SK-N-SH (cell line): ENCODE measurements at regions not wholly inside any gene's neighbourhood (a gene's known extent, or its start where the extent isn't known, plus 50 kb on each side); places are given as distances from the start of the nearest gene placed in this dataset.

Source experiments
- CTCF ChIA-PET: fragments of 300-600, 350-600 bp; formaldehyde crosslinking; extraction: SDS; loops from one replicate; lab custom pipeline; 2021; lab: Yijun Ruan, JAX
- POLR2A ChIA-PET: fragments of 350-600 bp; sonication (Branson Sonifier 250); formaldehyde crosslinking; extraction: SDS; loops from one replicate; lab custom pipeline; 2020; ENCODE audit warnings: antibody characterized with exemption, inconsistent platforms; lab: Yijun Ruan, JAX
- DNase-seq: peaks from one replicate; pipeline ENCODE4 v3.0.0; 2012
- H2AFZ ChIP-seq: fragments of 200-600 bp; sonication (generic); 2 replicates; pipeline ENCODE4 v1.8.1; 2016; ENCODE audit warnings: antibody characterized with exemption, mild to moderate bottlenecking, low read depth
- H3F3A ChIP-seq: fragments of 200-600 bp; sonication (generic); replicated peaks from 2 replicates; pipeline ENCODE3; 2016; ENCODE audit warnings: antibody characterized with exemption, mild to moderate bottlenecking; ENCODE audit not compliant: insufficient read depth
- H3K27ac ChIP-seq, 2 experiments: fragments of 200-500 bp in 1 of 2; fragments of 200-600 bp in 1 of 2; sonication (Bioruptor generic) in 1 of 2; sonication (generic), shearing (Covaris generic) in 1 of 2; 2 replicates each; pipeline versions ENCODE4 v1.5.1 to v1.6.1; 2014 to 2016; ENCODE audit warnings: low read depth in 2 of 2, inconsistent platforms in 1 of 2, low read length in 1 of 2, mild to moderate bottlenecking in 1 of 2, mixed read lengths in 1 of 2
- H3K27me3 ChIP-seq: fragments of 200-600 bp; sonication (generic), shearing (Covaris generic); 2 replicates; pipeline ENCODE4 v1.6.1; 2016; ENCODE audit warnings: mixed run types; ENCODE audit not compliant: insufficient read depth
- H3K36me3 ChIP-seq, 2 experiments: fragments of 200-500 bp in 1 of 2; fragments of 200-600 bp in 1 of 2; sonication (Bioruptor generic) in 1 of 2; sonication (generic) in 1 of 2; replicated peaks in 1 of 2; 2 replicates each; pipeline versions ENCODE3 to v1.5.1; 2014 to 2016; ENCODE audit warnings: low read length in 1 of 2, mild to moderate bottlenecking in 1 of 2; ENCODE audit not compliant: insufficient read depth in 2 of 2, control insufficient read depth in 1 of 2
- H3K4me1 ChIP-seq, 2 experiments: fragments of 200-500 bp in 1 of 2; fragments of 200-600 bp in 1 of 2; sonication (Bioruptor generic) in 1 of 2; sonication (generic), shearing (Covaris generic) in 1 of 2; 2 replicates each; pipeline versions ENCODE4 v1.5.1 to v1.6.1; 2014 to 2016; ENCODE audit warnings: low read depth in 1 of 2, low read length in 1 of 2, mixed run types in 1 of 2; ENCODE audit not compliant: insufficient read depth in 2 of 2, control insufficient read depth in 1 of 2
- H3K4me2 ChIP-seq: fragments of 200-600 bp; sonication (generic), shearing (Covaris generic); 2 replicates; pipeline ENCODE4 v1.6.1; 2017; ENCODE audit warnings: mixed run types
- H3K4me3 ChIP-seq, 2 experiments: fragments of 200-500 bp in 1 of 2; fragments of 200-600 bp in 1 of 2; sonication (Bioruptor generic) in 1 of 2; sonication (generic), shearing (Covaris generic) in 1 of 2; 2 replicates each; pipeline versions ENCODE4 v1.5.1 to v1.8.1; 2014 to 2016; ENCODE audit warnings: low read depth in 2 of 2, inconsistent platforms in 1 of 2, low read length in 1 of 2, mild to moderate bottlenecking in 1 of 2, mixed read lengths in 1 of 2, moderate library complexity in 1 of 2
- H3K79me2 ChIP-seq: fragments of 200-600 bp; sonication (generic); 2 replicates; pipeline ENCODE4 v1.8.1; 2017; ENCODE audit warnings: mild to moderate bottlenecking; ENCODE audit not compliant: insufficient read depth
- H3K9ac ChIP-seq: fragments of 200-600 bp; sonication (generic); 2 replicates; pipeline ENCODE4 v1.6.1; 2017; ENCODE audit warnings: mixed run types
- H3K9me2 ChIP-seq: fragments of 200-600 bp; sonication (generic); 2 replicates; pipeline ENCODE4 v1.6.1; 2017; ENCODE audit warnings: mixed run types
- H3K9me3 ChIP-seq: fragments of 200-600 bp; sonication (generic); 2 replicates; pipeline ENCODE4 v1.6.1; 2017; ENCODE audit warnings: mixed run types, mild to moderate bottlenecking, moderate library complexity
- H4K20me1 ChIP-seq: fragments of 200-600 bp; sonication (generic); 2 replicates; pipeline ENCODE4 v1.6.1; 2017; ENCODE audit warnings: mild to moderate bottlenecking, mixed run types; ENCODE audit not compliant: insufficient read depth
- EZH2phosphoT487 ChIP-seq: fragments of 200-600 bp; sonication (generic); IDR thresholded peaks from 2 replicates; pipeline ENCODE4 v1.6.1; 2017; ENCODE audit warnings: low read depth, mixed run types, mild to moderate bottlenecking, antibody characterized with exemption, moderate library complexity, borderline replicate concordance
- FOSL2 ChIP-seq: IDR thresholded peaks from 2 replicates; pipeline ENCODE4 v1.4.0; 2012; ENCODE audit warnings: low read depth, mild to moderate bottlenecking, moderate library complexity, borderline replicate concordance
- FOXJ3 ChIP-seq: sonication (generic); formaldehyde crosslinking; IDR thresholded peaks from 2 replicates; pipeline ENCODE4 v1.5.1; 2020; ENCODE audit warnings: mild to moderate bottlenecking, missing genetic modification reagents
- GABPA ChIP-seq: IDR thresholded peaks from 2 replicates; pipeline ENCODE4 v1.4.0; 2012; ENCODE audit warnings: low read depth, mild to moderate bottlenecking
- GATA2 ChIP-seq: sonication (generic); formaldehyde crosslinking; IDR thresholded peaks from 2 replicates; pipeline ENCODE4 v1.5.0; 2020; ENCODE audit warnings: mild to moderate bottlenecking, missing genetic modification reagents
- JUND ChIP-seq: IDR thresholded peaks from 2 replicates; pipeline ENCODE4 v1.4.0; 2012
- MEF2A ChIP-seq: IDR thresholded peaks from 2 replicates; pipeline ENCODE4 v1.4.0; 2012; ENCODE audit warnings: low read depth, borderline replicate concordance
- MXI1 ChIP-seq: IDR thresholded peaks from 2 replicates; pipeline ENCODE4 v1.6.1; 2012; ENCODE audit warnings: mild to moderate bottlenecking, low read depth, low read length, improper control_type of control experiment
- NFIC ChIP-seq: IDR thresholded peaks from 2 replicates; pipeline ENCODE4 v1.4.0; 2012; ENCODE audit warnings: borderline replicate concordance
- NRF1 ChIP-seq: IDR thresholded peaks from 2 replicates; pipeline ENCODE4 v1.6.1; 2012; ENCODE audit warnings: low read depth, mild to moderate bottlenecking, low read length
- PBX3 ChIP-seq: IDR thresholded peaks from 2 replicates; pipeline ENCODE4; 2012
- POLR2AphosphoS5 ChIP-seq: IDR thresholded peaks from 2 replicates; pipeline ENCODE4 v1.6.1; 2012; ENCODE audit warnings: low read depth, low read length
- RAD21 ChIP-seq: IDR thresholded peaks from 2 replicates; pipeline ENCODE4 v1.6.1; 2012; ENCODE audit warnings: mild to moderate bottlenecking, low read length
- REST ChIP-seq: IDR thresholded peaks from 2 replicates; pipeline ENCODE4 v1.6.1; 2012; ENCODE audit warnings: mild to moderate bottlenecking, low read depth, low read length, moderate library complexity
- RFX5 ChIP-seq: IDR thresholded peaks from 2 replicates; pipeline ENCODE4 v1.6.1; 2012; ENCODE audit warnings: mild to moderate bottlenecking, improper control_type of control experiment, low read length
- TAF1 ChIP-seq: IDR thresholded peaks from 2 replicates; pipeline ENCODE4 v1.6.1; 2012; ENCODE audit warnings: low read depth, mild to moderate bottlenecking, low read length, moderate library complexity, borderline replicate concordance
- TCF12 ChIP-seq: IDR thresholded peaks from 2 replicates; pipeline ENCODE4 v1.4.0; 2012
- USF1 ChIP-seq: IDR thresholded peaks from 2 replicates; pipeline ENCODE4 v1.4.0; 2012; ENCODE audit warnings: low read depth, borderline replicate concordance
- USF2 ChIP-seq: fragments of 150-350 bp; IDR thresholded peaks from 2 replicates; pipeline ENCODE4 v1.6.1; 2017; ENCODE audit warnings: antibody characterized with exemption, low read length, low read depth, borderline replicate concordance
- YY1 ChIP-seq: IDR thresholded peaks from 2 replicates; pipeline ENCODE4 v1.4.0; 2012; ENCODE audit warnings: low read depth, mild to moderate bottlenecking
- WGBS: methylation state at CpG from one replicate; pipeline ENCODE4 v1.1.6; 2017; ENCODE audit warnings: low lambda C conversion rate; 5-methylcytosine and 5-hydroxymethylcytosine counted together

GRCh38 chr2:7420530-7420929, 503.3 kb downstream of the RNF144A start:
- POLR2A ChIA-PET: no interaction called here
- H3K9me2 ChIP-seq: no peaks in the 10 kb centered on the region
- H2AFZ ChIP-seq: no peak overlapping the region
- H3K9me3 ChIP-seq: no peaks in the 10 kb centered on the region
- no peaks in the 10 kb centered on the region for H4K20me1 ChIP-seq
- DNase-seq: no peak
- H3K4me3 ChIP-seq: no peak overlapping the region
- TF ChIP-seq RAD21 (no peak), NFIC (no peak), YY1 (no peak), FOXJ3 (no peak), TCF12 (no peak), GATA2 (CRISPR knock-in tag) (no peak; the same call in 1 of the 2 replicates), USF2 (no peak), JUND (no peak), EZH2phosphoT487 (no peak), FOSL2 (no peak), POLR2AphosphoS5 (no peak), USF1 (no peak), GABPA (no peak), TAF1 (no peak), NRF1 (no peak), MXI1 (no peak), MEF2A (no peak), RFX5 (no peak), REST (no peak), PBX3 (no peak)
- TF ChIP-seq, all 33 proteins: peak for 0
- Histone ChIP-seq H3K36me3 (no peaks in the 10 kb centered on the region), H3F3A (no peaks in the 10 kb centered on the region), H3K9ac (no peak overlapping the region), H3K27me3 (0 out of 2 replicates have a peak, but pooled peaks cover 5% of the 10 kb centered on the region), H3K4me1 (no peaks in the 10 kb centered on the region; a peak in 3 of 4 replicates), H3K79me2 (no peaks in the 10 kb centered on the region), H3K4me2 (no peak overlapping the region), H3K27ac (no peak overlapping the region)
- CTCF ChIA-PET: interaction anchor here (0.6 to 3.2 kb wide), 6 partner anchors 10 to 376 kb away, joined by 3 to 18 read pairs (median 5); no protein-coding TSS in a partner anchor
- WGBS: 60% methylated on average over 6 of the region's 6 CpGs
